Osteoblast (primary cell): ENCODE measurements at regions not wholly inside any gene's neighbourhood (a gene's known extent, or its start where the extent isn't known, plus 50 kb on each side); places are given as distances from the start of the nearest gene placed in this dataset.

ENCODE experiments used
- DNase-seq: peaks from one replicate; pipeline ENCODE4 v3.0.0; 2011; ENCODE audit warnings: low spot score, mixed read lengths; ENCODE audit not compliant: insufficient read length; ENCODE audit errors: missing footprints
- H2AFZ ChIP-seq: 2 replicates; pipeline ENCODE4 v1.6.0; 2011; ENCODE audit warnings: mild to moderate bottlenecking, low read length
- H3K27ac ChIP-seq: 2 replicates; pipeline ENCODE4 v1.5.1; 2011; ENCODE audit warnings: mild to moderate bottlenecking, low read depth, low read length, moderate library complexity
- H3K27me3 ChIP-seq: 2 replicates; pipeline ENCODE4 v1.6.0; 2012; ENCODE audit warnings: mild to moderate bottlenecking, control low read depth, inconsistent platforms, low read length, moderate library complexity; ENCODE audit not compliant: insufficient read depth
- H3K36me3 ChIP-seq: 2 replicates; pipeline ENCODE4 v1.5.1; 2011; ENCODE audit warnings: mild to moderate bottlenecking, low read length, control low read depth, moderate library complexity; ENCODE audit not compliant: insufficient read depth
- H3K4me1 ChIP-seq: 2 replicates; pipeline ENCODE4 v1.5.1; 2011; ENCODE audit warnings: mild to moderate bottlenecking, low read length, control low read depth, moderate library complexity; ENCODE audit not compliant: insufficient read depth
- H3K4me2 ChIP-seq: 2 replicates; pipeline ENCODE4 v1.6.0; 2011; ENCODE audit warnings: mild to moderate bottlenecking, low read length; ENCODE audit not compliant: insufficient read depth
- H3K4me3 ChIP-seq: fragments of 200-600 bp; sonication (generic); 3 replicates; pipeline ENCODE4 v1.5.1; 2012; ENCODE audit warnings: mild to moderate bottlenecking, low read length, inconsistent platforms; ENCODE audit not compliant: insufficient read depth
- H3K79me2 ChIP-seq: 2 replicates; pipeline ENCODE4 v1.6.0; 2012; ENCODE audit warnings: mild to moderate bottlenecking, low read length, control low read depth, inconsistent platforms; ENCODE audit not compliant: insufficient read depth
- H3K9me3 ChIP-seq: 2 replicates; pipeline ENCODE4 v1.5.1; 2011; ENCODE audit warnings: low read depth, low read length, control low read depth
- H4K20me1 ChIP-seq: 2 replicates; pipeline ENCODE4 v1.6.0; 2012; ENCODE audit warnings: mild to moderate bottlenecking, low read length, control low read depth; ENCODE audit not compliant: insufficient read depth
- CTCF ChIP-seq: IDR thresholded peaks from 2 replicates; pipeline ENCODE4 v1.5.1; 2011; ENCODE audit warnings: mild to moderate bottlenecking, low read depth, low read length, moderate library complexity; ENCODE audit errors: extremely low read depth

- no peaks in the 10 kb centered on the region for H3K27me3 ChIP-seq
- H3K4me2 ChIP-seq: no peak overlapping the region
- no peak for DNase-seq
- H3K27ac ChIP-seq: no peak overlapping the region
- no peak for TF ChIP-seq CTCF
- H2AFZ ChIP-seq: no peak overlapping the region
- no peaks in the 10 kb centered on the region for H3K36me3 ChIP-seq
- H4K20me1 ChIP-seq: no peaks in the 10 kb centered on the region
- no peaks in the 10 kb centered on the region for H3K9me3 ChIP-seq
- no peaks in the 10 kb centered on the region for H3K79me2 ChIP-seq
- H3K4me1 ChIP-seq: no peaks in the 10 kb centered on the region
- H3K4me3 ChIP-seq: no peak overlapping the region
These were observed 282.4 kb upstream of the HSF2 start for GRCh38 chr6:122116835-122117627.

DNA sequence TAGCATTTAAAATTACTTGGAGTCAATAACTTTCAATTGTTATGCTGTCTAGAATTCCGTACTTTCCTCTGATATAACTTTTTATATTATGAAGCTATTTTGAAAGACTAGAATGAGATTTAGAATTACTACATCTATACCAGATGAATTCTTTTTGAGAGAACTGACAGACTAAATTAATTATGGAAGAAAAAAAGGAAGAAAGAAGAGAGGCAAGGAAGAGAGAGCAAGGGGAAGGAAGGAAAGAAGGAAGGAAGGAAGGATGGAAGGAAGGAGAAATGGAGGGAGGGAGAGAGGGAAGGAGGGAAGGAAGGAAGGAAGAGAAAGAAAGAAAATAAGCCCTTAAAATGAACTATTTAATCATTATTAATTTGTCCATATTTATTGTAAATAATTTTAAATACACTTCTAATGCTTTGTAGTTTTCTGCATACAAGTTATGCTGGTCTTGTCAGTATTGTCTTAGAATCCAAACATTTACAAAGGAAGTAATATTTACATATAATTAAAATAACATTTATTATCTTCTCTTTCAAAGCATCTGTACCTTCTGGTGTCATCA lies 280.4 kb upstream of the HSF2 start:
- Histone ChIP-seq H3K4me2 (no peak overlapping the region), H2AFZ (no peak overlapping the region), H3K4me1 (no peaks in the 10 kb centered on the region), H3K27ac (no peak overlapping the region), H3K27me3 (no peaks in the 10 kb centered on the region), H3K36me3 (no peaks in the 10 kb centered on the region), H3K79me2 (no peaks in the 10 kb centered on the region), H3K4me3 (no peak overlapping the region), H4K20me1 (no peaks in the 10 kb centered on the region), H3K9me3 (no peaks in the 10 kb centered on the region)
- no peak for DNase-seq
- no peak for TF ChIP-seq CTCF

- no peaks in the 10 kb centered on the region for H3K79me2 ChIP-seq
- H3K4me3 ChIP-seq: no peak overlapping the region
- H3K27me3 ChIP-seq: no peaks in the 10 kb centered on the region
These were observed 277.2 kb upstream of the HSF2 start for GRCh38 chr6:122122202-122122601.

More at GRCh38 chr6:122122202-122122601, 277.2 kb upstream of the HSF2 start:
- H3K36me3 ChIP-seq: no peaks in the 10 kb centered on the region
- no peaks in the 10 kb centered on the region for H3K4me1 ChIP-seq
- no peaks in the 10 kb centered on the region for H4K20me1 ChIP-seq
- H3K27ac ChIP-seq: no peak overlapping the region
- DNase-seq: no peak
- no peaks in the 10 kb centered on the region for H3K9me3 ChIP-seq
- no peak overlapping the region for H2AFZ ChIP-seq
- no peak for TF ChIP-seq CTCF
- H3K4me2 ChIP-seq: no peak overlapping the region
